ENCODE measurements at regions not wholly inside any gene's neighbourhood (a gene's known extent, or its start where the extent isn't known, plus 50 kb on each side); places are given as distances from the start of the nearest gene placed in this dataset.
"Not testable (repeated sequence)": the region's sequence is repeated elsewhere in the genome, so short reads cannot be mapped to it uniquely, and the experiment has no call there.

DNA sequence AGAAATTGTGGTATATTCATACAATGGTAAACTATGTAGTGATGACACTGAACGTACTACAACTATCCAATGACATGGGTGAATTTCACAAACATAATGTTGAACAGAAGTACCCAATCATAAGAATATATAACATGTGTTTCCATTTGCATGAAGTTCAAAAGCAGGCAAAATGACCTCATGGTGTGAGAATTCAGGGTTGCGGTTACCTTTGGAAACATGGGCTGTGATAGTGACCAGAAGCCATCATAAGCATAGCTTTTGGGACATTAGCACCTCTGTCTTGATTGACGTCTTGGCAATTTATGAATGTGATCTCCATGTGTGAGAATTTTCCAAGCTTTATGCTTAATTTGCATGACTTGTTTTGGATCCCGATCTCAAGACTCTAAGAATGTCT, 500.1 kb upstream of the JAG1 start:
- no peak for DNase-seq (ENCODE audit: low read depth in 2 of 2)

DNA sequence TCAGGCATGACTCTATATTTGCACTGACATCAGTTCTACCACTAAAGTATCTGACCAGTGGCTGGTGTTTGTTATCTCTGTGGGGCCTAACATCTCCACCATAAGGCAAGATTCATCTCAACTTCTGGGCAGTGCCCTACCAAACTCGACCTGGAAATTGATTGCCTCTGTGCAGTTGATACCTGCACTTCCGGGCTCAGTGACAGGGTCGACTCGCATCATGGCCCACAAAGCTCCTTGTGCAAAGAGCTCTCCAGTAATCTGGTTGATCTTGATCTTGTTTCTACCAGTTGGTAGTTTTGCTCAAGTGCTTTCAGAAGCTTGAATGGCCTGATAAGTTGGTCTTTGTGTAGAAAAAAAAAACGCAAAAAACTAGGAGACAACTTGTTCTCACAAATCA, 501.1 kb upstream of the JAG1 start:
- DNase-seq (ENCODE audit: low read depth in 2 of 2) = no peak

DNA sequence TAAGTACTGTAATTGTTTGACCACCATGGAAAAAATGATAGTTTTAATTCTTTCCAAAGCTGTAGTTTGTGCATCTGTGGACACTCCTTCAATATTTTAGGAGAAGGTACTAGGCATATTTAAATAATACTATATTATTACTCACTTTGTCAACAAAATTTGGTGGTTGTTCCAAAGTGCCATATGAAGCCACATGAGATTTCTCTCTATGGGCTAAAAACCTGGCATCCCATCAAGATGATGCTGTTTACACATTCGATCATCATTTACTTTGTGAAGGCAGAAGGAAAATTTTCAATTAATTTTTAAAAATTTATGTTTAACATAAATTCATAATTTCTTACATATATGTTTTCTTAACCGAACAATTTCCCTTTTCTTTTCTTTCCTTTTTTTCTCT, 502.6 kb upstream of the JAG1 start:
- no peak for DNase-seq (ENCODE audit: low read depth in 2 of 2)

DNA sequence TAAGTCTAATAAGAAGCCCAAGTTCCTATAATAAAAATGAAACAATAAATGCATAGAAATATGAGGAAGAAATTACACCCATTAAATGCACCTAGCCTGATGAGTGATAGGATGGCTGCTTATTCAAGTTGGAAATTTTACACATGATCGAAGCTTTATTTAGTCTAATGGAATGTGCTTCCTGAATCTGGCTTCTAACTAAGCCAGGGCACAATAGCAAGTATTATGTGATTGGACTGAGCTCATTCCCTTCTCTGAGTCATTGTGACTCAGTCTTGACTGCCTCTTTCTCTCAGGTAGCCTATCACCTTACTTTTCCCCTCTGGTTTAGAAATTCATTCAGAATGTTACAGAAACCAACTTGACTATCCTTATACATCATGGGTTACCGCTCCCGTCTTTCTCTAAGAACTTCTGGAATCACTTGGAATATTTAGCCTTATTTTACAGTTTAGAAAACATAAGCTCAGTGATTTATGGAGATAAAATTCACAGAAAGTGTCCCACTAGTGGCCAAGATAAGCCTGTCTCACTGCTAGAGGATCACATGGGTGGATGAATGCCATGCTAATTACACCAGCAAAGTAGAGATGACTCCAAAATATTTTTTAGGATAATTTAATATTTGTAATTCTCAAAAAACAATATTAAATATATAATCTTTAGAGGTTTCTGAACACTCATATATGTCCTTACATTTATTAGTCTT, 505.3 kb upstream of the JAG1 start:
- no peak for DNase-seq (ENCODE audit: low read depth in 2 of 2)

DNA sequence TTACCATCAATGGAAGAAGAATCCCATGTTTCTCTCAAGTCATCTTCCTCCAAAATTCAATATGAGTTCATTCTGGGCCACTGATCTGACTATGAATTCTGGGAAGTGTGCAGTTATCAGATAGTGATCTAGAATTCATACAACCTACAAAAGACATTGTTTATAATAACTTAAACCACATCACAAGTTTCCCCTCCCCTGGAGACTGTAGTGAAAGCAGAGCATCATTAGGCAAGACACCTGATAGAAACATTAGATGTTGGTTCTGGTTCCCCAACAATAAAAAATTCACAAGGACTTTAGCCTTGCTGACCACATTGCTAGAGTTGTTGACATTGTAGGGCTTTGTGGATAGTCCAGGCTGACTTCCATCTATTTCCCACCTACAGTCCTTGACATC, 506.4 kb upstream of the JAG1 start:
- no peak for DNase-seq (ENCODE audit: low read depth in 2 of 2)

DNA sequence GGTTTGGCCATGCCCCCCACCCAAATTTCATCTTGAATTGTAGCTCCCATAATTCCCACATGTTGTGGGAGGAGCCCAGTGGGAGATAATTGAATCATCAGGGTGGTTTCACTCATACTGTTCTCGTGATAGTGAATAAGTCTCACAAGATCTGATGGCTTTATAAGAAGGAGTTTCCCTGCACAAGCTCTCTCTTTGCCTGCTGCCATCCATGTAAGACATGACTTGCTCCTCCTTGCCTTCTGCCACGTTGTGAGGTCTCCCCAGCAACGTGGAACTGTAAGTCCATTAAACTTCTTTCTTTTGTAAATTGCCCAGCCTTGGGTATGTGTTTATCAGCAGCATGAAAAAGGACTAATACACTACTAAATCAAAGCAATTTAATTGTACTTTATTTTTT, 507.3 kb upstream of the JAG1 start:
- not testable (repeated sequence) for DNase-seq (ENCODE audit: low read depth in 2 of 2)

DNA sequence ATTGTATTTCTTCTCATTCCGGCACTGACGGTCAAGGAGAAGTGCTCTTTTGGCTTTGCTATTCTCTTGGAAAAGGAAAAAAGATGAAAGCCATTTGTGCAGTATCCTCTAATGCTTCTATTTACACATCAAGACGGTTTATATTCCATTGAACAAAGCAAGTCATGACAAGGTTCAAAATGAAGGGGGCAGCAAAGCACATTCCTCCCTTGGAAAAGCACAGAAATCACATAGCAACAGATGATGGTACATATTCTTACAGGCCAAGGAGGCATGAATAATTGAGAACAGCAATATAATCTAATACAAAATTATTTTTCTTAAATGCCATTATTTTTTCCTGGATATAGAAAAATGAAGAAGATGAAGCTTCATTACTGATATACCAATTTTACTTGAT, 508.2 kb upstream of the JAG1 start:
- DNase-seq (ENCODE audit: low read depth in 2 of 2) = no peak

DNA sequence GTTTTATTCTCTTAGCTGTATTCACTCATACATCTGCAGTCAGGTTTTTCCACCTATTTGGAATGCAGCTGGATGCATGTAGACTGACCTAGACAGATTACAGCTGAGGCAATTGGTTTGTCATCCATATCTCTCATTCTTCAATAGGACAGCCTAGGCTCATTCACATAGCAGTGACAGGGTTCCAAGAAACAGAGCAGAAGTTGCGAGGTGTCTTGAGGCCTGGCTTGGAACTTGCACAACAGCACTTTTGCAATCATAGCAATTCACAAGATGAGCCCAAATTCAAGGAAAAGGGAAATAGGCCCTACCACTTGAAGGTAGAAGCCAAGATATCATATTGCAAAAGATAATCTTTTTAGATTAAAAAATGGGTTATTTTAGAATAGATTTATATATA, 508.9 kb upstream of the JAG1 start:
- no peak for DNase-seq (ENCODE audit: low read depth in 2 of 2)

DNA sequence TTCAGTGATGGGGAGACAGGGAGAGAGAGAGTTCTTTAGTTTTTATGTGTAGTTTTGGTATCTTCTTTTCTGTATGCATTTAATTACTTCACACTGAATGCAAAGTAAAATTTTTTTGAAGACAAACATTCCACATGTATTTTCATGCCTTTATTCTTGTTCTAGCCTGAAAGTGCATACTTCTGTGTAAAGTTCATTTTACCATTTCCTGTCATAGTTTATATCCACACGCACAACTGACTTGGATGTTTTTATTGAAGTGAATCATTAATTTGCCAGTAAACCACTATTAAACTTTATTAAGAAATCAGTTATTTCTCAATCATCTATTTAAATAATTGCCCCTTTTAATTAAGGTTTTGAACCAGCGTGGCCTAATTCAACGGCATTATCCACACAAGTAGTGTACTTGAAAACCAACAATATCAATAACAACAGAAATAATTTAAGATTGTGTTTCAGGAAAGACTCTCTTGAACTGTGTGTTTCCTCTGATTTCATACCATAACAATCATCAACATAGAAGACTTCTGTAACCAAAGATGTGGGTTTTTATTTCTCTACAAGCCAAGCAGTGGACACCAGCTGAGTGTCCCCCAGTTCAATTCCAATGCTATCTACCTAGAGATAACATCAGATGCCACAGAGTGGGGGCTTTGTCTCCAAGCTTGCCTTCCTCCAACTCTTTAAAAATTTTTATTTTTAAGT, 512.7 kb upstream of the JAG1 start:
- DNase-seq (ENCODE audit: low read depth in 2 of 2) = no peak

DNA sequence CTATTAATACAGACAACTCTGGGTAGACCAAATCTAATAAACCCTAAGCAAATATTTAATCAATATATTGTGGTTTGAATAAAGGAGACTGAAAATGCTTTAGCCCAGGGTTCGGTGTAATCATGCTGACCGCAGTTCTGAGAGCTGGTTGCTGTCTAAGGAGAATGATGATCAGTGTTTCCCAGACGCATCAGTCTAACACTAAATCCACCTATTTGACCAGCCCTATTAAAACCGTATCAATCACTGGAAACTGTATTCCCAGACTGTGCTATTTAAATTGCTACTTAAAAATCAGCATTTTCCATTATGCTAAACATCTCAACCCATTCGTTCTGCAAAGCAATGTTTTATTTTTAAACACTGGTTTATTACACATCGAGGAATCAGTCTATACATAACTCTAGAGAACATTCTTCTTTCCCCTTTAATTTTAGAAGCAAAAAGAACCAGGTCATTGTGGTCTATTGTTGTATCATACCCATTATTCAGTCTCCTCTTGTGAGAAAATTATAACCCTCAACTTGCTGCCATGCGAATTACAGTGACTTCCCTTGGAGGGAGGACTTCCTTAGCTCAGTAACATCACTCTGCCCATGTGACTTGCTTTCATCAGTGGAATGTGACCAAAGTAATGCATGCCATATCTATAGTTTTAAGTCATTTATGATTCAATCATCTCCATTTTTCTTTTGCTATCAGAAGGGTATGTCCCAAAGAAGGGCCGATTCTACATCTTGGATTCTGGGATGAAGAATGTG, 515.2 kb upstream of the JAG1 start:
- no peak for DNase-seq (ENCODE audit: low read depth in 2 of 2)

DNA sequence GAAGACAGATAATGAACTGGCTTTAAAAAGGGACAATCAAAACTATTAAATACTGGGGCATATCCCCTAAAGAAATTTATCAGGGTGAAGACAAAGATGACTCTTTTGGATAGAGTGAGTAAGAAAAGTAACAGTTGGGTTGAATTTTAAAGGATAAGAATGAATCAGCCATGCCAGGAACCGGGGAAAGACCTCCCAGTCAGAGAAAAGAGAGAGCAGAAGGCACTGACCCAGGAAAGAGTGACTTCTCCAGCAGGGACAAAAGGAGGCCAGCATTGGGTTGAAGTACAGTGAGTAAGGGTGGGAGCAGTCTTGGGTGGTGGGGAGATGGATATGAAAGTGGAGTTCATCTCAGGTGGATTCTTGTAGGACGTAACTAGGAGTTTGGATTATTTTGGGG, 516.9 kb upstream of the JAG1 start:
- no peak for DNase-seq (ENCODE audit: low read depth in 2 of 2)

DNA sequence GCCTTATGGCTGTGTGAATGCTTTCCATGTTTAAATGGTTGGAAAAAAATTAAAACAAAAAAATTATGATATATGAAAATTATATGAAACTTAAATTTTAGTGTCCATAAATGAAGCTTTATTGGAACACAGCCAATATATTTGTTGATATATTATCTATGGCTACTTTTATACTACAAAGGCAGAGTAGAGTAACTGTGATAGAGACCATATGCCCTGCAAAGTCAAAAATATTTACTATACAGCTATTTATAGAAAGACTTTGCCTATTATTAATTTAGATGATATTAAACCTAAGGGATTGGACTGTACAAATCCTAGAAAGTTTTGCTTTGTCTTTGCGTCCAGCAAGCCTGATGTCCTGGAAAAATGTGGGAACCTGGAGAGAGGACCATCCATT, 518.3 kb upstream of the JAG1 start:
- DNase-seq (ENCODE audit: low read depth in 2 of 2) = no peak

DNA sequence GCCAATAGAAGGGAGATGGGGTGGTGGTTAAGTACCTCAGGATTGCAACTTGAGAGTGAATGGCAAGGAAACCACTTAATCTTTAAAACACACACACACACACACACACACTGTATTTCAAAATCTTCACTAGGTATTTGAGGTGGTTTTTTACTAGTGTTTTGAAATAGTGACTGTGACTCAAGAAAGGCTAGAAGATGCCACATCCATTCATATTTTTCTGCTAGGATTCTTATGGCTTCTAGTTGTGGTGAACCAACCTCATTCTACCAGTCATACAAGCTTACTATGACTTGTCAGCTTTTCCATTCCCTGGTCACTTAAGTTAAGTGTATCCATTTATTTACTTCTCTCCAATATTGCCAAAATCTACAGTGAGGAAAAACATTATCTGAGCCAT, 519.4 kb upstream of the JAG1 start:
- DNase-seq (ENCODE audit: low read depth in 2 of 2) = no peak

DNA sequence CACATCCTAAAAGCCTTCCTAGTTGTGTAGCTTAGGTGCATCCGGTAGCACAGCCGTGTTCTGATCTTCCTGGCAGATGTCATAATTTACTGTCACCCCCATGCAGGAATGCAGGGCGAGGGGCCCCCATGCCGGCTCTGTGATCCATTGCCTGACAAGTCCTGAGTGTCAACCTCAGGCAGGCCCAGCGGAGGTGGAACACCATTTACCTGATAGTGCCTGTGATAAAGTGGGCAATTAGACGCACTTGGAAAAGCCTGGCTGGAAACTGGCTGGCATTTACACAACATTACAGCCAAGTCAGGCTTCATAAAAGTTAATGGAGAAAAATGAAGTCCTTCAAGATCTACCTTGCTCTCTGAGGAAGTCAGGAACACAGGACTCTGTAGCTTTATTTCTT, 521.4 kb upstream of the JAG1 start:
- DNase-seq (ENCODE audit: low read depth in 2 of 2) = no peak

DNA sequence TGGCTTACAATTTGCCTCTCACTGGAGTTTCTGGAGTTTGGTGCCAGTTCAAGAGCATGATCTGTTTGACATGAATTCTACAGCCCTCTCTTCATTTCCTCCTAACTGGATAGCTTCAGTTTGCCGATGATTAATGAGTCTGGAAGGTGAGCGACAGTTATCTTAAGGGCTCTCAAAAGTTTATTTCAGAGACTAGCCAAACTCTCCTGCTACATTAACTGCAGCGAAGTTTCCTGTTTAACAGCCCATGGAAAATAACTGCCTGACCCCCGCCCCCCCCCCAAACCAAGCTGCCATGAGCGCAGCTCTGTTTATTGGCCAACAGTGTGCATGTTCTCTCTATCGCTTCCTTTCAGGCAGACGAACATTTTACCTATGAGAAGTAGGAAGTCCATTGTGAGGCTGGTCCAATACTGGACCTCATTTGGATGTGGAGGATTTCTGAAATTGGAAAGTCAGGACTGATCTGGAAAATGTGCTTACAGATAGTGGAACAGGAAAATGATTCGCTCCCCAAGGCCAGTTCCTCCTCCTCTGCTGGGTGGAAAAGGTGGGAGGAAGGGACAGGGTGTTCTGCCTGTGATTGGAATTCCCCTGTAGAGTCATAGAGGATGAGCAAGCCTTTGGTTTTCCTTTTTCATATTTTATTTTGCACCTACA, 522.2 kb upstream of the JAG1 start:
- DNase-seq (ENCODE audit: low read depth in 2 of 2) = no peak

DNA sequence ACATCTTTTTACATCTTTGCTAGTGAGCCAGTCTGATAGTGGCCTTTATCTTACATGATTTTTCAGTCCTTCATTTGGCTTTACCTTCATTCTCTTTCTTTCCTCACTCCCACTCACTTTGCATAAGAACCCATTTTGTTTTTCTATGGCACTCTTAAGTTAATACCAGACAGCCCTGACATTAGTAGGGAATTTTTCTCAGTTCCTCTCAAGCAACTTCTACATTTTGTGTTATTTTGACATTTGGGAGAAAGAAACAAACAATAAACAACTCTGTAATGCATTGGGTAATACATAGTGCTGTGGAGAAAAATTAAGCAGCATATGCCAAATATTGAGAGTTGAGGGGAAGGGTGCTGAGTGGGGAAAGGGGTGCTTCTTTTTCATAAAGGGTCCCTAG, 524.1 kb upstream of the JAG1 start:
- DNase-seq (ENCODE audit: low read depth in 2 of 2) = no peak

DNA sequence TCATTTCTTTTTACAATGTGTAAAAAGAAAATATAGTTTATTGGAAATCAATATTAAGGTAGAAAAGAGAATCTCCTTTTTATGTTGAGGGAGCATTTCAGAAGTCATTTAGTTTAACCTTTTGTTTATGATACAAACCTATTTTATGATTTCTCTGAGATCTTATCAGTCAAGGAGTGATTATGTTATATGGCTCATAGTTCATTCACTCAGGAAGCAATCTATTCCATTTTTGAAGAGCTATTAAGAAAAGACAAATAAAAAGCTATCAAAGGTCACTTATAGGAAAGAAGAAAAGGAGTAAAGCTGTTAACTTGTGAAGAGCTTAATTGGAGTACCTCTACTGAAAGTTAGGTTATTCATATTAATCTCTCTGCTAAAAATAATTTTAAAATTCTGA, 526.6 kb upstream of the JAG1 start:
- DNase-seq (ENCODE audit: low read depth in 2 of 2) = no peak

DNA sequence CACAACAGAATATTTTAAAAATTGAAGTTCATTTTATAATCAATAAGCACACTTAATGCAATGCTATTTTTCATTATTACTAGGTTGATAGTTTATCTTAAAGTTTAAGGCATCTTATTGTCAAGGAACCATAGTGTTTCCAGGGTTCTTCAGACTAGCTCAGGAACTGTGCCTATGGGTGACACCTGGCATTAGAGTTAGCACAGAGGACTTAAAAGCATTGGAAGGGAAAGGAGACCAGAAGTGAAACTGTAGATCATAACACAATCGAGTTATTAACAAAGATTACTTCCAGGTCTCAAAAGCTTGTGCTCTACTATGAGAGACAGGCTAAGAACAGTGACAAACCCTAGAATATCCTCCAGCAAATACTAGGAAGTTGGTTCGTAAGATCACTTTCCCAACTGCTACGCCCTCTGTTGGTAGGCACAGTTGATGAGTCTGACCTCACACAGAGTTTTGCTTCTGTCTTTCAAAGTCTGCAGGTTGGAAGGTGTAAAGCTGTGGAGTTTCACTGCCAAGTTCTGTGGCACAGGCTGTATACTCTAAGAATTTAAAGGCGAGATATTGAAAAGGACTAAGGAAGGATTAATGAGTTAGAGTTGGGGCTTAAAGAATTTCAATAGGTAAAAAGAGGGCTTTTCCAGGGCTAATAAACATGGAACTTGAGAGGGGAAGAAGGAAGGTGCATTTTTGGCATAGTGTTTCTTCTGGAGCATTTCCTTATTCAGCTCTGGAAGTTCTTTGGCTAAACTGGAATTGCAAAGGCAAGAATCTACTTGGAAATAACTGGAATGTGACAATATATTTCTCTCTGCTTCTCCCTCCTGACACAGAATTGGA, 531.3 kb upstream of the JAG1 start:
- DNase-seq (ENCODE audit: low read depth in 2 of 2) = peak in 1 of 2 donors; percentile 1

DNA sequence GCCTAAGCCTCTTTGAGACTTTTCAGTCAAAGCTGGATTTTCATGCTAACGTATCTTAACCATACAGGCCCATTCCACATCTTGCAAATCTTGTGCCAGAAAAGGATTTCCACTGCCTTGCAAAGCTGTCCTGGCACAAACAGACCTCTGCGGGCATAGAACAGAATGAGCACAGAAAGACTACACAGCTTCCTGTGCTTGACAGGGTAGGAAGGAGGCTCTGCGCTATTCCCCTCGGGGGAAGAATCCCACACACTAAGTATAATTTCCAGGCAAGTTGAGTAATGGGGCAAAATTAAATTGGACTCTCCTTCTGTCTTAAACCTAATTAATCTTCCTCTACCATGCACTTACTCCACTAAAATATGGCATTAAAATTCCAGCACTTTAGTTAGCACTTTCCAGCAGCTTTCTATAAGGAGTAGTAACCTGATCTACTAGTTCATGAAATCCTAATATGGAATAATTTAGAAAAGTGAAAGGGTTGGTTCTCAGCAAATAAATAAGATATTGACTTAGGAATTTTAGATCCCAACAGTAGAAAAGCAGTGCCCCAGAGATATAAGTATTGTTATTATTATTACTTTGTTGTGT, 532.1 kb upstream of the JAG1 start:
- no peak for DNase-seq (ENCODE audit: low read depth in 2 of 2)

DNA sequence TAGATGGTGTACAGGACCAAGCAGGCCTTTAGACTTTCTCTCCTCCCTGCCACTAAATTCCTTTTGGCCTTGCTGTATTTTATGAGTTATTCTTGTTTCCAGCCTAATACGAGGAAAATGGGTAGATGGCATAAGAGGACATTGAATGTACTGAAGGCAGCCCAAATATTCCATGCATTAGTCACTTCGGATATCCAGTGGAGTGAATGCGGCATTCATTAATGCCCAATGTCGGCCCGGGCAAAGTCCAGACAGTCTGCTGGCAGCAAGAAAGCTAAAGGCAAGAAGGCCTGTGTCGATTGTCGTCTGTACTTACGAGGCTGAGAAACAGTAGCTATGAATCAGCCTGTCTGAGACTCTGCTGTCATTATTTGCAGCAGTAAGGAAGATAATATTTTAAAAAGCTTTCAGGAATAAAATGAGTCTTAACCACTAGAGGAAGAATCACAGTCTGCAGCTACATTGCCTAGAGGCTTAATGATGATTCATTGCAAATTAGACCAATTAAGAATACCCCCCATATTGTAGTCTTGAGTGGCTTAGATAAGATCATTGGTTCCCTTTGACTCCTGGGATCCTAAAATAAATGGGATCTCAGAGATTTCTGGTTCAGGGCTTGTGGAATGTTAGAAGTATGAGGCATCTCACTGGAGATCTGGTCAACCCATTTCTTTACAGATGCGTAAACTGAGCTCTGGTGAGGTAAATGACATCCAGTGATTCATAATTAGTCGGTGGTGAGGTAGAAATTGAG, 534.1 kb upstream of the JAG1 start:
- no peak for DNase-seq (ENCODE audit: low read depth in 2 of 2)
